SH-SY5Y (cell line): ENCODE measurements at regions not wholly inside any gene's neighbourhood (a gene's known extent, or its start where the extent isn't known, plus 50 kb on each side); places are given as distances from the start of the nearest gene placed in this dataset.

Experiments used
- GATA2 ChIP-seq: IDR thresholded peaks from 2 replicates; pipeline ENCODE4 v1.6.1; 2011; ENCODE audit warnings: mild to moderate bottlenecking, low read depth, low read length
- GATA3 ChIP-seq: IDR thresholded peaks from 2 replicates; pipeline ENCODE4 v1.6.1; 2011; ENCODE audit warnings: low read depth, mild to moderate bottlenecking, low read length, moderate library complexity

GRCh38 chr18:53639687-53640086 lies 584.8 kb downstream of the MBD2 start:
- TF ChIP-seq GATA2 (no peak), GATA3 (no peak)
